Calu3 (cell line): ENCODE measurements at regions not wholly inside any gene's neighbourhood (a gene's known extent, or its start where the extent isn't known, plus 50 kb on each side); places are given as distances from the start of the nearest gene placed in this dataset.

Experiments
- BruUV-seq: library from RNA; stranded (reverse); fragments of 400-500 nt; replicated peaks from 2 replicates; lab custom pipeline; 2021; lab: Mats Ljungman, UMichigan
- CTCF ChIA-PET: fragments of 300-600 bp; sonication (Branson Sonifier 250); formaldehyde crosslinking; loops from one replicate; lab custom pipeline; 2022; ENCODE audit warnings: antibody characterized with exemption; lab: Charles Lee
- DNase-seq: peaks from one replicate; pipeline ENCODE4 v3.0.0; 2022
- H3K27ac Mint-ChIP-seq: one replicate; pipeline ENCODE4 v1.8.0; 2022; ENCODE audit warnings: mixed read lengths; ENCODE audit not compliant: unreplicated experiment
- H3K27me3 Mint-ChIP-seq: one replicate; pipeline ENCODE4 v1.8.0; 2022; ENCODE audit warnings: mixed read lengths; ENCODE audit not compliant: unreplicated experiment
- H3K36me3 Mint-ChIP-seq: one replicate; pipeline ENCODE4 v1.8.0; 2022; ENCODE audit warnings: mild to moderate bottlenecking, moderate library complexity, mixed read lengths; ENCODE audit not compliant: insufficient read depth, unreplicated experiment
- H3K4me1 Mint-ChIP-seq: one replicate; pipeline ENCODE4 v1.8.0; 2022; ENCODE audit warnings: mild to moderate bottlenecking, low read depth, mixed read lengths; ENCODE audit not compliant: unreplicated experiment
- H3K4me3 Mint-ChIP-seq: one replicate; pipeline ENCODE4 v1.8.0; 2022; ENCODE audit warnings: mild to moderate bottlenecking, low read depth, moderate library complexity, mixed read lengths; ENCODE audit not compliant: unreplicated experiment
- H3K9me3 Mint-ChIP-seq: one replicate; pipeline ENCODE4 v1.8.0; 2022; ENCODE audit warnings: low read depth, mixed read lengths; ENCODE audit not compliant: unreplicated experiment
- CTCF ChIP-seq: fragments of 200-600 bp; IDR thresholded peaks from one replicate; pipeline ENCODE4 v1.8.0; 2022; ENCODE audit warnings: antibody characterized with exemption; ENCODE audit not compliant: unreplicated experiment
- intact Hi-C: fragments of 100-400 bp; cut with micrococcal nuclease; formaldehyde crosslinking; loops from one replicate; pipeline ENCODE4 v1.10.0; 2022; ENCODE audit not compliant: unreplicated experiment

- Mint-ChIP-seq H3K4me3 (no peak overlapping the region), H3K9me3 (peaks cover 3% of the 10 kb centered on the region), H3K27ac (no peak overlapping the region), H3K4me1 (no peaks in the 10 kb centered on the region), H3K27me3 (no peaks in the 10 kb centered on the region), H3K36me3 (no peaks in the 10 kb centered on the region)
- CTCF ChIA-PET: interaction anchor here (0.6 kb wide), 1 partner anchor 875 kb away, joined by 3 read pairs; no protein-coding TSS in a partner anchor
- intact Hi-C loops: loop anchor here (2.0 kb wide), 1 partner anchor 875 kb away; no protein-coding TSS in a partner anchor
- BruUV-seq: no TSS peak
- no peak for TF ChIP-seq CTCF
- DNase-seq: no peak
Observed at GRCh38 chr7:70857793-70858545, 274.0 kb upstream of the GALNT17 start.

GRCh38 chr7:70867513-70867912 is 264.4 kb upstream of the GALNT17 start:
- no peak for DNase-seq
- Mint-ChIP-seq H3K4me1 (no peaks in the 10 kb centered on the region), H3K9me3 (peaks cover 6% of the 10 kb centered on the region), H3K4me3 (no peak overlapping the region), H3K36me3 (no peaks in the 10 kb centered on the region), H3K27me3 (no peaks in the 10 kb centered on the region), H3K27ac (no peak overlapping the region)
- CTCF ChIA-PET: no interaction called here
- intact Hi-C loops: no loop called here
- no peak for TF ChIP-seq CTCF
- BruUV-seq: no TSS peak

- intact Hi-C loops: no loop called here
- no peak for DNase-seq
- Mint-ChIP-seq H3K4me3 (no peak overlapping the region), H3K27me3 (no peaks in the 10 kb centered on the region), H3K36me3 (no peaks in the 10 kb centered on the region), H3K9me3 (peaks cover 2% of the 10 kb centered on the region), H3K4me1 (no peaks in the 10 kb centered on the region), H3K27ac (no peak overlapping the region)
- TF ChIP-seq CTCF: no peak
- CTCF ChIA-PET: no interaction called here
- no TSS peak for BruUV-seq
Observed at GRCh38 chr7:70870349-70870748, 261.6 kb upstream of the GALNT17 start.

- Mint-ChIP-seq H3K9me3 (peaks cover 2% of the 10 kb centered on the region), H3K36me3 (no peaks in the 10 kb centered on the region), H3K27me3 (no peaks in the 10 kb centered on the region), H3K4me1 (no peaks in the 10 kb centered on the region), H3K27ac (no peak overlapping the region), H3K4me3 (no peak overlapping the region)
- intact Hi-C loops: no loop called here
- DNase-seq: no peak
- BruUV-seq: no TSS peak
- TF ChIP-seq CTCF: no peak
- CTCF ChIA-PET: no interaction called here
Observed at GRCh38 chr7:70872188-70872587, 259.8 kb upstream of the GALNT17 start.
